Gastrocnemius medialis (tissue), 4 donors: ENCODE measurements at regions not wholly inside any gene's neighbourhood (a gene's known extent, or its start where the extent isn't known, plus 50 kb on each side); places are given as distances from the start of the nearest gene placed in this dataset.

Experiments used
- POLR2A ChIP-seq, 2 donors: fragments of 450-650 bp; IDR thresholded peaks; one replicate each; pipeline ENCODE4 v1.6.1; 2017; ENCODE audit warnings: antibody characterized with exemption in 2 of 2, mild to moderate bottlenecking in 2 of 2, moderate library complexity in 2 of 2
- TF ChIP-seq, protein P1 (sequence below), 5 experiments: fragments of 450-650 bp in 3 of 5; fragments of 200-600 bp in 2 of 5; sonication (generic) in 2 of 5; IDR thresholded peaks in 4 of 5; conservative IDR thresholded peaks in 1 of 5; 1 replicate in 4 of 5; 2 replicates in 1 of 5; pipeline ENCODE4 v1.5.1; 2016 to 2019; ENCODE audit warnings: antibody characterized with exemption in 5 of 5, mild to moderate bottlenecking in 3 of 5, moderate library complexity in 3 of 5

DNA sequence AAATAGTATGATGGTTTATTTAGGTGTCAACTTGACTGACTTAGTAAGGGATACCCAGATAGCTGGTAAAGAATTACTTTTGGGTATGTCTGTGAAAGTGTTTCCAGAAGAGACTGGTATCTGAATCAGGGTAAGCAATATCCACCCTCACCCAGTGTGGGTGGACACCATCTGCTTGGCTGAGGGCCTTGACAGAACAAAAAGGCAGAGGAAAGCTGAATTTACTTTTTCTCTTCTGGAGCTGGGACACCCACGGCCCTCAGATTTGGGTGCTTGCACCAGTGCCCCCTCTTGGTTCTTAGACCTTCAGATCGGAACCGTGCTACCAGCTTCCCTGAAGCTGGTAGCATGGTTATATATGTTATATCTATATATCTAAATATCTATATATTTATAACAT is 489.5 kb upstream of the MPDZ start:
- TF ChIP-seq, protein P1, sequence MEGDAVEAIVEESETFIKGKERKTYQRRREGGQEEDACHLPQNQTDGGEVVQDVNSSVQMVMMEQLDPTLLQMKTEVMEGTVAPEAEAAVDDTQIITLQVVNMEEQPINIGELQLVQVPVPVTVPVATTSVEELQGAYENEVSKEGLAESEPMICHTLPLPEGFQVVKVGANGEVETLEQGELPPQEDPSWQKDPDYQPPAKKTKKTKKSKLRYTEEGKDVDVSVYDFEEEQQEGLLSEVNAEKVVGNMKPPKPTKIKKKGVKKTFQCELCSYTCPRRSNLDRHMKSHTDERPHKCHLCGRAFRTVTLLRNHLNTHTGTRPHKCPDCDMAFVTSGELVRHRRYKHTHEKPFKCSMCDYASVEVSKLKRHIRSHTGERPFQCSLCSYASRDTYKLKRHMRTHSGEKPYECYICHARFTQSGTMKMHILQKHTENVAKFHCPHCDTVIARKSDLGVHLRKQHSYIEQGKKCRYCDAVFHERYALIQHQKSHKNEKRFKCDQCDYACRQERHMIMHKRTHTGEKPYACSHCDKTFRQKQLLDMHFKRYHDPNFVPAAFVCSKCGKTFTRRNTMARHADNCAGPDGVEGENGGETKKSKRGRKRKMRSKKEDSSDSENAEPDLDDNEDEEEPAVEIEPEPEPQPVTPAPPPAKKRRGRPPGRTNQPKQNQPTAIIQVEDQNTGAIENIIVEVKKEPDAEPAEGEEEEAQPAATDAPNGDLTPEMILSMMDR (IDR thresholded peaks at IDR 0.05 in 4 of 5, conservative IDR thresholded peaks at IDR 0.05 in 1 of 5): no peak
- no peak for TF ChIP-seq POLR2A (IDR thresholded peaks at IDR 0.05)
